Hematopoietic multipotent progenitor cell treated with erythropoietin and hydrocortisone succinate and interleukin-3 and kit ligand, for 4 days (in vitro differentiated cells): ENCODE measurements at regions not wholly inside any gene's neighbourhood (a gene's known extent, or its start where the extent isn't known, plus 50 kb on each side); places are given as distances from the start of the nearest gene placed in this dataset.

Source experiments
- DNase-seq: peaks from one replicate; pipeline ENCODE4 v3.0.0-alpha.2; 2015

GRCh38 chr14:22088614-22089342, 415.2 kb upstream of the OR4E1 start:
- no peak for DNase-seq

- no peak for DNase-seq
Observed at GRCh38 chr14:22086131-22086530, 412.5 kb upstream of the OR4E1 start.

GRCh38 chr14:22084393-22085281, 411.0 kb upstream of the OR4E1 start:
- DNase-seq: peak; percentile 89

- DNase-seq: no peak
Observed at GRCh38 chr14:22081337-22081736, 407.7 kb upstream of the OR4E1 start.

- DNase-seq: no peak
Observed at GRCh38 chr14:22079766-22080165, 406.1 kb upstream of the OR4E1 start.

GRCh38 chr14:22073801-22074200, 400.2 kb upstream of the OR4E1 start:
- DNase-seq: peak; percentile 51

- peak; percentile 87 for DNase-seq
Observed at GRCh38 chr14:22071006-22071405, 397.4 kb upstream of the OR4E1 start.

- peak; percentile 88 for DNase-seq
Observed at GRCh38 chr14:22070119-22070982, 396.7 kb upstream of the OR4E1 start.

GRCh38 chr14:22065347-22065746, 391.7 kb upstream of the OR4E1 start:
- DNase-seq: no peak

- DNase-seq: no peak
Observed at GRCh38 chr14:22059201-22059600, 385.6 kb upstream of the OR4E1 start.

- peak; percentile 29 for DNase-seq
Observed at GRCh38 chr14:22052795-22053194, 379.2 kb upstream of the OR4E1 start.

GRCh38 chr14:22047115-22047514, 373.5 kb upstream of the OR4E1 start:
- peak; percentile 88 for DNase-seq

GRCh38 chr14:22046063-22046462, 372.4 kb upstream of the OR4E1 start:
- DNase-seq: no peak

GRCh38 chr14:22044193-22044592, 370.6 kb upstream of the OR4E1 start:
- no peak for DNase-seq

- no peak for DNase-seq
Observed at GRCh38 chr14:22040781-22041125, 367.1 kb upstream of the OR4E1 start.

- DNase-seq: peak; percentile 80
Observed at GRCh38 chr14:22039938-22040780, 366.5 kb upstream of the OR4E1 start.

GRCh38 chr14:22036541-22037239, 363.1 kb upstream of the OR4E1 start:
- DNase-seq: no peak

GRCh38 chr14:22026527-22026926, 352.9 kb upstream of the OR4E1 start:
- peak; percentile 28 for DNase-seq

- no peak for DNase-seq
Observed at GRCh38 chr14:22025879-22026278, 352.3 kb upstream of the OR4E1 start.

- DNase-seq: no peak
Observed at GRCh38 chr14:22024137-22024536, 350.5 kb upstream of the OR4E1 start.

GRCh38 chr14:22018890-22019289, 345.3 kb upstream of the OR4E1 start:
- peak; percentile 21 for DNase-seq

- no peak for DNase-seq
Observed at GRCh38 chr14:22012452-22012851, 338.8 kb upstream of the OR4E1 start.
